ENCODE measurements at regions not wholly inside any gene's neighbourhood (a gene's known extent, or its start where the extent isn't known, plus 50 kb on each side); places are given as distances from the start of the nearest gene placed in this dataset.

DNA sequence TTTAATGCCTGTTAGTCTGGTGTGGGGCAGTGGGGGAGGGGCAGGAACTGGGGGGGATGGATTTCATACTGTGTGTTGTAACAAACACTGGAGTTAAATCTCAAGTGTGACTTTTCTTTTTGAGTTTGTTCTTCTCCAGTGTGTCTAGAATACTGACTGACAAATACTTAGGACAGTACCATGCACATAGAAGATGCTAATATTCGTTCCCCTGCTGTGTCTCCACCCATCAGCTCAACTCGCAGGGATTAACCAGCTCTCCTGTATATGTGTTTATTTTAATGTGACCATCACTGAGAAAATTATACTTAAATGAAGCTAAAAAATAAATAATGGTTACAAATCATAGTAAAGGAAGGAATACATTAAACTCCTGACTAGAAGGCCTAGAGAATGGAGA, 150.9 kb upstream of the E2F8 start:
- Mint-ChIP-seq H3K27me3 (peaks cover 27% of the 10 kb centered on the region), H3K4me1 (no peaks in the 10 kb centered on the region), H3K4me3 (no peak overlapping the region), H3K36me3 (ENCODE audit: low read depth) (no peaks in the 10 kb centered on the region), H3K27ac (no peak overlapping the region)
- H3K9me3 ChIP-seq (ENCODE audit: control insufficient read depth, low read length, poor library complexity, severe bottlenecking), result no peaks in the 10 kb centered on the region
- no peak for ATAC-seq
- DNase-seq, result no peak

- H3K9me3 ChIP-seq (ENCODE audit: control insufficient read depth, low read length, poor library complexity, severe bottlenecking), result no peaks in the 10 kb centered on the region
- Mint-ChIP-seq H3K36me3 (ENCODE audit: low read depth) (no peaks in the 10 kb centered on the region), H3K4me1 (no peaks in the 10 kb centered on the region), H3K27ac (no peak overlapping the region), H3K4me3 (no peak overlapping the region), H3K27me3 (peaks cover 27% of the 10 kb centered on the region)
- ATAC-seq, result no peak
- DNase-seq, result no peak
These were observed 150.3 kb upstream of the E2F8 start for GRCh38 chr11:19391026-19391425.

GRCh38 chr11:19389787-19390303, 149.1 kb upstream of the E2F8 start:
- Mint-ChIP-seq H3K27me3 (peaks cover 27% of the 10 kb centered on the region), H3K36me3 (ENCODE audit: low read depth) (no peaks in the 10 kb centered on the region), H3K27ac (no peak overlapping the region), H3K4me1 (no peaks in the 10 kb centered on the region), H3K4me3 (no peak overlapping the region)
- DNase-seq, result no peak
- no peak for ATAC-seq
- H3K9me3 ChIP-seq (ENCODE audit: control insufficient read depth, low read length, poor library complexity, severe bottlenecking), result no peaks in the 10 kb centered on the region

- H3K4me1 Mint-ChIP-seq, result no peaks in the 10 kb centered on the region
- no peak for DNase-seq
- H3K27ac Mint-ChIP-seq, result no peak overlapping the region
- H3K4me3 Mint-ChIP-seq, result no peak overlapping the region
- no peaks in the 10 kb centered on the region for H3K9me3 ChIP-seq (ENCODE audit: control insufficient read depth, low read length, poor library complexity, severe bottlenecking)
- no peak for ATAC-seq
- peaks cover 39% of the 10 kb centered on the region for H3K27me3 Mint-ChIP-seq
- no peaks in the 10 kb centered on the region for H3K36me3 Mint-ChIP-seq (ENCODE audit: low read depth)
These were observed 141.4 kb upstream of the E2F8 start for GRCh38 chr11:19382131-19382611.

GRCh38 chr11:19380375-19380774, 139.6 kb upstream of the E2F8 start:
- DNase-seq (no peak), ATAC-seq (no peak)
- H3K9me3 ChIP-seq (ENCODE audit: control insufficient read depth, low read length, poor library complexity, severe bottlenecking), result no peaks in the 10 kb centered on the region
- Mint-ChIP-seq H3K4me1 (no peaks in the 10 kb centered on the region), H3K27me3 (peaks cover 50% of the 10 kb centered on the region), H3K4me3 (no peak overlapping the region), H3K27ac (no peak overlapping the region), H3K36me3 (ENCODE audit: low read depth) (no peaks in the 10 kb centered on the region)

GRCh38 chr11:19379465-19379864, 138.7 kb upstream of the E2F8 start:
- peaks cover 57% of the 10 kb centered on the region for H3K27me3 Mint-ChIP-seq
- no peaks in the 10 kb centered on the region for H3K36me3 Mint-ChIP-seq (ENCODE audit: low read depth)
- ATAC-seq, result no peak
- no peaks in the 10 kb centered on the region for H3K9me3 ChIP-seq (ENCODE audit: control insufficient read depth, low read length, poor library complexity, severe bottlenecking)
- no peak for DNase-seq
- H3K4me3 Mint-ChIP-seq, result no peak overlapping the region
- H3K4me1 Mint-ChIP-seq, result no peaks in the 10 kb centered on the region
- H3K27ac Mint-ChIP-seq, result no peak overlapping the region

GRCh38 chr11:19378814-19379213, 138.1 kb upstream of the E2F8 start:
- H3K9me3 ChIP-seq (ENCODE audit: control insufficient read depth, low read length, poor library complexity, severe bottlenecking), result no peaks in the 10 kb centered on the region
- H3K36me3 Mint-ChIP-seq (ENCODE audit: low read depth), result no peaks in the 10 kb centered on the region
- H3K27ac Mint-ChIP-seq, result no peak overlapping the region
- H3K4me1 Mint-ChIP-seq, result no peaks in the 10 kb centered on the region
- H3K4me3 Mint-ChIP-seq, result no peak overlapping the region
- DNase-seq (no peak), ATAC-seq (no peak)
- H3K27me3 Mint-ChIP-seq, result peaks cover 57% of the 10 kb centered on the region

DNA sequence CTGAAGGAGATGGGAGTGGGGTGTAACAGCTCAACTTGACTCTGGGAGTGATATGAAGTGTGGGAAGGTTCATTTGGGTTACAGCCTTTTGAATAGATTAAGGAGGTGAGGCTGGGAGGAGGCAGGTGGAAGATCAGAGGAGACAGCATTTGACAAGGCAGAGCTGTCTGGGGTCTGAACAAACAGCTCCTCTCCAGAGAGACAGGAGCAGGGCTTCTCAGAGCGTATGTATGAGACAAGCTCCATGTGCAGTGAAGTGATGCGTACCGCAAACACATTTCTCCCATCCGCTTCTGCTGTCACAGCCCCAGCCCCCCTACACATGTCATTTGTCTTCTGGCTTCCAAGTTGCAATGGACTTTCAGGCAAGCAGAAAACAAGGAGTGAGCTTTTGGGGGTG, 137.1 kb upstream of the E2F8 start:
- no peak for DNase-seq
- Mint-ChIP-seq H3K27me3 (peaks cover 63% of the 10 kb centered on the region), H3K4me1 (no peaks in the 10 kb centered on the region), H3K27ac (no peak overlapping the region), H3K36me3 (ENCODE audit: low read depth) (no peaks in the 10 kb centered on the region), H3K4me3 (no peak overlapping the region)
- no peak for ATAC-seq
- no peaks in the 10 kb centered on the region for H3K9me3 ChIP-seq (ENCODE audit: control insufficient read depth, low read length, poor library complexity, severe bottlenecking)

DNA sequence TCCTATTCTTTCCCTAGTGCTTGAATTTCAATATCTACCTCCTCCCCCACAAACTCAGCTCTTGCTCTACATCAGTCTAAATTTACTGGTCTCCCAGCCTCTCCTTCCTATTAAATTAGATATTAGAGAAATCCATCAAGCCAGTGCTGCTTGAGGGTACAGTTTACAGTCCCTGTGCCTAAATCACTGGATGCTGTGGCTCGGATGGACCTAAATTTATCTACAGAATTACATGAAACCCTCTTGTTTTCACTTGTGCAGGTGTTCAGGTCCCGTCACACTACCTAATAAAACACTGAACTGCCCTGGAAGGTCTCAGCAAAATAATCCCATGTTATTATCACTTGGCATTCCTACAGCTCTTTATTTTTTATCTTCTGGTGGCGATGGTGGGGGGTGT, 134.7 kb upstream of the E2F8 start:
- Mint-ChIP-seq H3K4me3 (no peak overlapping the region), H3K27me3 (peaks cover 45% of the 10 kb centered on the region), H3K4me1 (no peaks in the 10 kb centered on the region), H3K36me3 (ENCODE audit: low read depth) (no peaks in the 10 kb centered on the region), H3K27ac (no peak overlapping the region)
- DNase-seq (no peak), ATAC-seq (no peak)
- no peaks in the 10 kb centered on the region for H3K9me3 ChIP-seq (ENCODE audit: control insufficient read depth, low read length, poor library complexity, severe bottlenecking)

- H3K4me1 Mint-ChIP-seq, result no peaks in the 10 kb centered on the region
- DNase-seq, result no peak
These were observed 133.4 kb upstream of the E2F8 start for GRCh38 chr11:19374151-19374569.

DNA sequence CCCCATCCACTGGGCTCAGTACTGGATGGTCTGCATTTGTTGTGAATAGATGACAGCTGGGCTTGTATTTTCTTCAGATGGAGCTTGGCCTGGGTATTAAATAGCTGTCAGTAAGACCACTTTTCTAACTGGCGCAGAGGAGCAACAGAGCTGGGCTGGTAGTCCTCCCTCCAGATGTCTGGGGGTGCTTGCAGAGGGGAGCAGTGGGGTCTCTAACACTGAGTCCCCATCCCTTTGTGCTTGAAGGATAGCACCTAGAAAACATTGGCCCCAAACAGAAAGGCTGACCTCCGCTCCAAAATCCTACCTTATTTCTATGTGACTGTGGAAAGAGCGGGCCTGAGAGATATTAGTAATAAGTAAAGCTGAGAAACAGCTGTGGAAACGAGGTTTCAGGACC, 131.6 kb upstream of the E2F8 start:
- H3K9me3 ChIP-seq (ENCODE audit: control insufficient read depth, low read length, poor library complexity, severe bottlenecking), result no peaks in the 10 kb centered on the region
- Mint-ChIP-seq H3K27ac (no peak overlapping the region), H3K4me1 (no peaks in the 10 kb centered on the region), H3K27me3 (peaks cover 35% of the 10 kb centered on the region), H3K4me3 (no peak overlapping the region), H3K36me3 (ENCODE audit: low read depth) (no peaks in the 10 kb centered on the region)
- no peak for DNase-seq
- ATAC-seq, result no peak

More at GRCh38 chr11:19374151-19374569, 133.4 kb upstream of the E2F8 start:
- Mint-ChIP-seq H3K27me3 (peaks cover 45% of the 10 kb centered on the region), H3K4me3 (no peak overlapping the region), H3K27ac (no peak overlapping the region), H3K36me3 (ENCODE audit: low read depth) (no peaks in the 10 kb centered on the region)
- no peak for ATAC-seq
- no peaks in the 10 kb centered on the region for H3K9me3 ChIP-seq (ENCODE audit: control insufficient read depth, low read length, poor library complexity, severe bottlenecking)

- Mint-ChIP-seq H3K27me3 (peaks cover 29% of the 10 kb centered on the region), H3K4me3 (no peak overlapping the region), H3K36me3 (ENCODE audit: low read depth) (no peaks in the 10 kb centered on the region), H3K27ac (no peak overlapping the region), H3K4me1 (no peaks in the 10 kb centered on the region)
- H3K9me3 ChIP-seq (ENCODE audit: control insufficient read depth, low read length, poor library complexity, severe bottlenecking), result no peaks in the 10 kb centered on the region
- DNase-seq, result no peak
- no peak for ATAC-seq
These were observed 129.5 kb upstream of the E2F8 start for GRCh38 chr11:19370100-19370861.

GRCh38 chr11:19368726-19369375, 128.1 kb upstream of the E2F8 start:
- ATAC-seq, result no peak
- peaks cover 36% of the 10 kb centered on the region for H3K27me3 Mint-ChIP-seq
- H3K27ac Mint-ChIP-seq, result no peak overlapping the region
- H3K4me1 Mint-ChIP-seq, result no peaks in the 10 kb centered on the region
- no peak overlapping the region for H3K4me3 Mint-ChIP-seq
- DNase-seq, result no peak
- no peaks in the 10 kb centered on the region for H3K9me3 ChIP-seq (ENCODE audit: control insufficient read depth, low read length, poor library complexity, severe bottlenecking)
- no peaks in the 10 kb centered on the region for H3K36me3 Mint-ChIP-seq (ENCODE audit: low read depth)

All from T-helper 17 cell (primary cell).